ENCODE measurements at regions not wholly inside any gene's neighbourhood (a gene's known extent, or its start where the extent isn't known, plus 50 kb on each side); places are given as distances from the start of the nearest gene placed in this dataset.
A peak's percentile ranks its signal among the peaks of the same experiment; 100 is the strongest.

GRCh38 chr11:70745451-70745850, 347.1 kb downstream of the CTTN start:
- no peak for DNase-seq (ENCODE audit: low read depth in 1 of 2, low spot score in 1 of 2)
- in situ Hi-C loops (cut with HindIII; ENCODE audit: low pct_unique_long_range_greater_than_20kb, low sequenced_read_pairs), result no loop called here
- TF ChIP-seq JUND (IDR thresholded peaks at IDR 0.05; ENCODE audit: low read depth), result no peak

DNA sequence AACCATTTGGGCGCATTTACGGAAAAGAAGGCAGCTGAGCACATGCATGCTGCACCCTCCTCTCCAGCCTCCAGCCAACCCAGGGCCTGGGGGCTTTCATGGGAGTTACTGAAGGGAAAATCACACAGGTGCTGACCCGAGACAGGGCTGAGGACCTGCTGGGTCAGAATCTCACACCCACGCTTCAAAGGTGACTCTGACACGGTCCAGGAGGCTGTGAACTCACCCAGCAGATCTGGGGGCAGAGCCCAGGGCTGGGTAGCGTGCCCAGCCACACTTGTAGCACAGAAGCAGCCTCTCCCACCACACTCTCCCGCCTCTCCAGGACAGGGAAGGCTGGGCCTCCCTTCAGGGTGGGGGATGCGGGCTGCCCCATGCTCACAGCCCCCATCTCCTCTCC, 347.6 kb downstream of the CTTN start:
- no peak for DNase-seq (ENCODE audit: low read depth in 1 of 2, low spot score in 1 of 2)
- in situ Hi-C loops (cut with HindIII; ENCODE audit: low pct_unique_long_range_greater_than_20kb, low sequenced_read_pairs), result no loop called here
- no peak for TF ChIP-seq JUND (IDR thresholded peaks at IDR 0.05; ENCODE audit: low read depth)

- no peak for TF ChIP-seq JUND (IDR thresholded peaks at IDR 0.05; ENCODE audit: low read depth)
- in situ Hi-C loops (cut with HindIII; ENCODE audit: low pct_unique_long_range_greater_than_20kb, low sequenced_read_pairs), result no loop called here
- no peak for DNase-seq (ENCODE audit: low read depth in 1 of 2, low spot score in 1 of 2)
These were observed 348.0 kb downstream of the CTTN start for GRCh38 chr11:70746351-70746750.

GRCh38 chr11:70747285-70747684, 349.0 kb downstream of the CTTN start:
- TF ChIP-seq JUND (IDR thresholded peaks at IDR 0.05; ENCODE audit: low read depth), result no peak

DNA sequence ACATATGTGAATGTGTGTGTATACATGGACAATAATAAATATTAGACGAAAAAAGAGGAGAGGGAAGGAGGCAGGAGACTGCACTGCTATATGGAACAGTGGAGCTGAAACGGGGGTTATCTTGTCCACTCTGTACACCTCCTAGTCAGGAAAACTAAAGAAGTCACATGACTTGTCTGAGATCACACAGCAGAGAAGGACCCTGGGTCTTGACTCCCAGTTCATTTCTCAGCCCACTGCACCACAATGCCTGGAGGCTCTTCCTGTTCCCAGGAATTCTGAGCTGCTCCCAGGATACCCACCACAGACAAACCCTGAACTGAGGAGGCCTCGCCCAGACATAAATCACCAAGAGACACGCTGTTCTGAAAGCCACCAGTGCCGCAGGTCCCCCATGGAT, 349.6 kb downstream of the CTTN start:
- in situ Hi-C loops (cut with HindIII; ENCODE audit: low pct_unique_long_range_greater_than_20kb, low sequenced_read_pairs), result no loop called here
- TF ChIP-seq JUND (IDR thresholded peaks at IDR 0.05; ENCODE audit: low read depth), result no peak
- DNase-seq (ENCODE audit: low read depth in 1 of 2, low spot score in 1 of 2), result no peak

More at GRCh38 chr11:70747285-70747684, 349.0 kb downstream of the CTTN start:
- in situ Hi-C loops (cut with HindIII; ENCODE audit: low pct_unique_long_range_greater_than_20kb, low sequenced_read_pairs), result no loop called here
- no peak for DNase-seq (ENCODE audit: low read depth in 1 of 2, low spot score in 1 of 2)

DNA sequence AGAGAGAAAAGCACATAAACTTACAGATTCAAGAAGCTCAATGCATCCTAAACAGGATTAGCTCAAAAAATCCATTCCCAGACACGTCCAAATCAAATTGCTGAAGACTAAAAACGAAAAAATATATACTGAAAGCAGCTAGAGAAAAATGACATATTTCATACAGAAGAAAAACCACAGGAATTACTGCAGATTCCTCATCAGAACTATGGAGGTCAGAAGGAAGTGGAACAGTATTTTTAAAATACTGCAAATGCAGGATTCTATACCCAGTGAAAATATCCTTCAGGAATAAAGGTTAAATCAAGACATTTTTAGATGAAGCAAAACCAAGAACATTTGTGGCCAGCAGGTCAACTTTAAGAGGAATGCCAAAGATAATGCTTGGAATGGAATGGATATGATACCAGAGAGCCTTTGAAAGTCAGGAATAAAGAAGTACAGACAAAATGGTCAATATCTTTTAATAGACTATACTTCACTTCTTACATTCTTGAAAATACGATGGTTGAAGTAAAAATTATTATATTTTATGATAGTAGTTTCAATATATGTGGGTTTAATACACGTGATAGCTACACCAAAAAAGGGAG, 352.9 kb downstream of the CTTN start:
- TF ChIP-seq JUND (IDR thresholded peaks at IDR 0.05; ENCODE audit: low read depth), result no peak
- in situ Hi-C loops (cut with HindIII; ENCODE audit: low pct_unique_long_range_greater_than_20kb, low sequenced_read_pairs), result no loop called here
- no peak for DNase-seq (ENCODE audit: low read depth in 1 of 2, low spot score in 1 of 2)

GRCh38 chr11:70755410-70756158, 357.3 kb downstream of the CTTN start:
- TF ChIP-seq JUND (IDR thresholded peaks at IDR 0.05; ENCODE audit: low read depth), result no peak
- peak; percentile 88 to 97 for DNase-seq (ENCODE audit: low read depth in 1 of 2, low spot score in 1 of 2)
- in situ Hi-C loops (cut with HindIII; ENCODE audit: low pct_unique_long_range_greater_than_20kb, low sequenced_read_pairs), result no loop called here

GRCh38 chr11:70756341-70756740, 358.0 kb downstream of the CTTN start:
- no peak for TF ChIP-seq JUND (IDR thresholded peaks at IDR 0.05; ENCODE audit: low read depth)
- in situ Hi-C loops (cut with HindIII; ENCODE audit: low pct_unique_long_range_greater_than_20kb, low sequenced_read_pairs), result no loop called here
- no peak for DNase-seq (ENCODE audit: low read depth in 1 of 2, low spot score in 1 of 2)

- in situ Hi-C loops (cut with HindIII; ENCODE audit: low pct_unique_long_range_greater_than_20kb, low sequenced_read_pairs), result no loop called here
- no peak for DNase-seq (ENCODE audit: low read depth in 1 of 2, low spot score in 1 of 2)
- no peak for TF ChIP-seq JUND (IDR thresholded peaks at IDR 0.05; ENCODE audit: low read depth)
These were observed 358.4 kb downstream of the CTTN start for GRCh38 chr11:70756756-70757155.

- TF ChIP-seq JUND (IDR thresholded peaks at IDR 0.05; ENCODE audit: low read depth), result no peak
- no peak for DNase-seq (ENCODE audit: low read depth in 1 of 2, low spot score in 1 of 2)
- in situ Hi-C loops (cut with HindIII; ENCODE audit: low pct_unique_long_range_greater_than_20kb, low sequenced_read_pairs), result no loop called here
These were observed 358.9 kb downstream of the CTTN start for GRCh38 chr11:70757241-70757640.

GRCh38 chr11:70758206-70758605, 359.9 kb downstream of the CTTN start:
- in situ Hi-C loops (cut with HindIII; ENCODE audit: low pct_unique_long_range_greater_than_20kb, low sequenced_read_pairs), result no loop called here

DNA sequence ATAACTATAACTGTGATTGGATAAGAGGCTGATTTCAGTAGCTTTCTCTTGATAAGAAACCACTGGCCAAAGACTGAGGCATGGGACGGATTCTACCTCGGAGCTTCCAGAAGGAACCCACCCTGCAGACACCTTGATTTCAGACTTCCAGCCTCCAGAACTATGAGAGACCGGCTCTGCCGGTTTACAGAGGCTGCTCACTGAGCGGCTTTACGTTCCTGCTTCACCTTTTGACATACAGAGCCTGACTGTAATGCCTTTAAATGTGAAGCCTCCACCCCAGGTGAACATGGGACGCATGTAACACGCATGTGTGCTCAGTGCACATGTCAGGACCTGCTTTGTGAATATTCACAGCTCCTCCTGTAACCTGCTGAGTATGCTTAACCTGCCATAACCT, 361.5 kb downstream of the CTTN start:
- no peak for TF ChIP-seq JUND (IDR thresholded peaks at IDR 0.05; ENCODE audit: low read depth)
- peak in 1 of 2 experiments; percentile 53 for DNase-seq (ENCODE audit: low read depth in 1 of 2, low spot score in 1 of 2)
- in situ Hi-C loops (cut with HindIII; ENCODE audit: low pct_unique_long_range_greater_than_20kb, low sequenced_read_pairs), result no loop called here

More at GRCh38 chr11:70758206-70758605, 359.9 kb downstream of the CTTN start:
- DNase-seq (ENCODE audit: low read depth in 1 of 2, low spot score in 1 of 2), result no peak
- TF ChIP-seq JUND (IDR thresholded peaks at IDR 0.05; ENCODE audit: low read depth), result no peak

DNA sequence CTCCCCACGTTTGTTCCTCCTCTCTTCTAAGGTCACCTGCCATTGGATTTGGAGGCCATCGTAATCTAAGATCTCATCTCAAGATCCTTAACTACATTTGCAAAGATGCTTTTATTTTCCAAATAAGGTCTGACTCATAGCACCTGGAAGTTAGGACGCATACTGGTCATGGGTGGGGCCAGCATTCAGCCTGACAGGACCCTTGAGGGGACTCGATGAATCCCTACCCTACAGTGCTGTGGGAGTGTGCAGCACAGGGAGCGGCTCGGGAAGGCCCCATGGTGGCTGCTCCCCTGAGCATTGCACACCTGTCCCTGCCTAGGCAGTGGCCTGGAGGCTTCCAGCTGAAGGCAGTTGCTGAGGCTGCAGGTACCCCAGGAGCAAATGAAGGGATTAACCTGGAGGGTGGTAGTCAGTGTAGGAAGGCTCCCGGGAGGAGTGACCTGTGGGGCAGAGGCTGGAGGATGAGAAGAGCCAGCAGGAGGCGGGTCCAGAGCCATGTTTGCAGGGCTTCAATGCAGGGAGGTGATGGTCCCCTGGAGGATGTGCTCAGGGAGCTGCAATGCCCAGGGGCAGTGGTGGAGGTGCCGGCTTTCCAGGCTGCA, 362.2 kb downstream of the CTTN start:
- no peak for TF ChIP-seq JUND (IDR thresholded peaks at IDR 0.05; ENCODE audit: low read depth)
- DNase-seq (ENCODE audit: low read depth in 1 of 2, low spot score in 1 of 2), result peak in 1 of 2 experiments; percentile 48
- in situ Hi-C loops (cut with HindIII; ENCODE audit: low pct_unique_long_range_greater_than_20kb, low sequenced_read_pairs), result no loop called here
